Muscle of arm (tissue), 1 donor: ENCODE measurements at regions not wholly inside any gene's neighbourhood (a gene's known extent, or its start where the extent isn't known, plus 50 kb on each side); places are given as distances from the start of the nearest gene placed in this dataset.

Experiments used
- DNase-seq: peaks from one replicate; pipeline ENCODE4 v3.0.0-alpha.2; 2013

DNA sequence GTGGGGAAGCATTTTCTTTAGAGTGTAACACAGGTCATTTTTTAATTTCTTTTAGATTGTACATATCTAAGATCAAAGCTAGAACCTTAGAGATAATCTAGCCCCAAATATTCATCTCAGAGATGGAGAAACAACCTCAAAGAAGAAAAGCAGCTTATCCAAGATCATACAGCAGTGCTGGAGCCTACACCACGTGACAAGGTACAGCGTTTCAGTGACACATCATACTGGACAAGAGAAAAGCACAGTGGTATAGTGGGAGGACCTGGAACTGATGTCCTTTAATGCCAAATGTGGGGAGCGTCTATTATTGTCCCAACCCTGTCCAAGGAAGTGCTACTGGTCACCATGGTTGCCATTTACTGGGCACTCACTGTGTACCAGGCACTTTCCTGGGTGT, 445.8 kb downstream of the RPS24 start:
- DNase-seq: no peak

DNA sequence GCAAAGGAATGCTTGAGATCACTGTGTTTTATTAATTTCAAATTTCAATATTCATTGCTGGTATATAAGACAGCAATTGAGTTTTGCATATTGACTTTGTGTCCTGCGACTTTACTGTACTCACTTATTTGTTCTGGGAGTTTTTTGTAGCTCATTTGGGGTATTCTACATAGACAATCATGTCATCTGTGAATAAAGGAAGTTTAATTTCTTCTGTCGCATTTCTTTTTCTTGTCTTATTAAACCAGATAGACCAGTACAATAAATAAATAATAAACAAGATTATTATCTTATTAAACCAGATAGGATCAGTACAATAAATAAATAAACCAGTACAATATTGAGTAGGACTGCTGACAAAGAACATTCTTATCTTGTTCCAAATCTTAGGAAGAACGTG, 448.2 kb downstream of the RPS24 start:
- DNase-seq: no peak

DNA sequence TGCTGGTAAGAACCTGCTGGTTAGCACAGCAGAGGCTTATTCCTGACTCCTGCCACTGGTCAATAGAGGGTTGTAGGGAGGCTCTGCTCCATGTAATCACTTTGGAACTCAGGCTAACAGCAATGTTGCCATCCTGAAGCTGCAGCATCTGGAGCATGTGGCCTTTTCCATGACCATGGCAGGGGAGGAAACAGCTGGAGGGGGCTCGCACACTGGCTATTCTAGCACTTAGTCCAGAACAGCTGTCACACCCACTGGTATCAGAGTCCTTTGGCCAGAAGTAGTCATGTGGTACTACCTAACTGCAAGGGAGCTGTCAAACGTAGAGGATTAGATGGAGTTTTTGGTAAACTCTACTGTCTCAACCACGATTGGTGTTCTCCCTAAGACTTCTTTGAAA, 450.0 kb downstream of the RPS24 start:
- no peak for DNase-seq

DNA sequence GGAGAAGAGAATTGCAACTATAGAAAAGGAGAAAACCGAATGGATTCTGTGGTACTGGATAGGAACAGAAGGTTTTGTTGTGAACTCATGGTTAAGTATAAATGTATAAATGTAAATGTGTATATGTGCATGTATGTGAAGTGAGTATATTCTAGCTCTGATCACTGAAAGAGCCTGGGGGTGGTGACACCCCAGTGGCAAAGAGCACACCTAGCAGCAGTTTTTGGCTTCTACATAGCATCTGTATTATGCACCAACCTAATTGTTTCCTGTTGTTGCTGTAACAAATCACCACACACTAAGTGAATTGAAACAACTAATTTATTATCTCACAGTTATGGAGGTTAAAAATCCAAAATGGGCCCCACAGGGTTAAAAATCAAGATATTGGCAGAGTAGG, 455.4 kb downstream of the RPS24 start:
- no peak for DNase-seq

DNA sequence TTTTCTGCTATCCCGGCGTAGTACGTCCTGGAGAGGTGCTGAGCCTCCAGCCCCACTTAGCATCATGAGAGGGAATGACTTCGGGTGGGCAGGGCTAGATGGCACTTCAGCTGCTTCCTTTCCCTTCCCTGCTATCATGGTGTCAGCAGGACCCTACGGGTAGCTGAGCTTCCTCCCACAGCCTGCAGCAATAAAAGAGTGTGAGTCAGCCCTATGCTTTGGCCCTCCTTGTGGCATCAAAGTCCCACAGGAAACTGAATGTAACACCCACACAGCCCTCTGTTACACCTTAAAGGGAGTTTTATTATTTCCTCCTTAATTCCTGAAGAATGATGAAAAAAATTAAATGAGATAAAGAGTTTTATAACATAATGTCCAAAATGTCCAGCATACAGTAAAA, 458.1 kb downstream of the RPS24 start:
- DNase-seq: no peak

DNA sequence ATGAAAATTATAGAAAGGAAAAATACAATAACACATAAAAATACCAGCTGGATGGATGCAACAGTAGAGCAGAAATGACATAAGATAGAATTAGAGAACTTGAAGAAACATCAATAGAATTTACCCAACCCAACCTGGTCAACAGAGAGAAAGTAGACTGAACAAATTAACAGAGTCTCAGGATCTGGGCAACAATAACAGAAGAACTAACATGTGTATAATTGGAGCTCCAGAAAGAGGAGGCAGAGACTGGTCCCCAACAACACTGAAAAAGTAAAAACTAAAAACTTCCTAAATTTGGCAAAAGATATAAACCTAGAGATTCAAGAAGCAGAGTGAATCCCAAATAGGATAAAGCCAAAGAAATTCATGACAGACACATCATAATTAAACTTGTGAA, 458.8 kb downstream of the RPS24 start:
- DNase-seq: no peak

DNA sequence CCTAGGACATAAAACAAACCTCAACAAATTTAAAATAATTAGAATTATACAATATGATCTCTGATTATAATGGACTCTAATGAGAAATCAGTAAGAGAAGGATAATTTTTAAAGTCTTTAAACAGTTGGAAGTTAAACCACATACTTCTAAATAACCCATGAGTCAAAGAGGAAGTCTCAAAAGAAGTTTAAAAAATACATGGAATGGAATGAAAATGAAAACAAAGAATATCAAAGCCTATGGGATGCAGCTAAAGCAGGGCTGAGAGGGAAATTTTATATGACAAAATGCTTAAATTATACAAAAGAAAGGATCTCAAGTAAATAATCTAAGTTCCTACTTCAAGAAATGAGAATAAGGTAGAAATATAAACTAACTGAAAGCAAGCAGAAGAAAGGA, 460.5 kb downstream of the RPS24 start:
- DNase-seq: no peak

DNA sequence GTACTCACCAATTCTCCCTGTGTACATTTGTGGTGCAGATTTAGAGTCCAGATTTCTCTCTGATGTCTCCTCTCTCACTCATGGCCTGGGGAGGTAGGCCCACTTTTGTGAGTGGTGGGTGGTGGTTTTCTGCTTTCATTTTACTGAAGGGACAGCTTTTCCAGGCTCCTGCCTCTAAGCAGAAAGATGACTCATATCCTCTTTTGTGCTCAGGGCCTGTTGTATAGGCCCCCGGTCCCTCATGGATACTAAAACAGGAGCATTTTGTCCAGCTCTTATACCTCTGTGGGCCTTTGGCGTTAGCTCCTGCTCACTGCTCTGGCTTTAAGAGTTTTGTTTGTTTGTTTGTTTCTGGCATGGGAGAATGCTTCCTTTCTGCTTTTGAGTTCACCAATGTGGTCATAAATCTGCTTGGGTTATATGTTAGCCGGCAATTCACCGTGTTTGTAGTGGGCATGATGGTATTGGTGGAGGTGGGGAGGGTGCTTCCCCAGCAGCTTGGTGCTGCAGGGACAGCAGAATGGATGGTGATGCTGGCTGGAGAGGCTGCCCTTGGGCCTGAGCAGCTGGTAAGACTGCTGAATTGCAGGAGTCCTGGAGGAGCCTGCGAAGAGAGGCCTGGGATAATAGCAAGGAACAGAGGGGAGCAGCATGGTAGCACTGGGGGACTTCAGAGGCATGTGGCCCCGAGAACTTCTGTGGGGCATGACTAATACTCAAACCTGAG, 468.7 kb downstream of the RPS24 start:
- DNase-seq: no peak

DNA sequence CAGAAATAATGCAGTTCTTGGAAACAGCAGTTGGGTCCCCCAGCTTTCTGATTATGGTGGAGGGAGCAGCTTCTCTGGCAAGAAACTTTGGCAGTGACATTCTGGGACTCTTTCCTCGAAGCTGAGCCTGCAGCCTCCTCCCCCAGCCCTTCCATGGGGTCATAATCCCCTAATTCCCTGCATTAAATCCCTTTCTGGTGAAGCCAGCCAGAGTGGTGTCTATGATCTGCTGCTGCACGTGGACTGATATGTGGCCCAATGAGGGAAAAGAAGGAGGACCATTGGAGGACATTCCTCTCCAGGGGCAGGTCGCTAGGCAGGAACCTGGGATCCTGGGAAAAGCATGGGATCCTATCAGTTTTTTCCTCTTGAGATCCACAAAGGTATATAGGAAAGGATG, 470.5 kb downstream of the RPS24 start:
- no peak for DNase-seq

DNA sequence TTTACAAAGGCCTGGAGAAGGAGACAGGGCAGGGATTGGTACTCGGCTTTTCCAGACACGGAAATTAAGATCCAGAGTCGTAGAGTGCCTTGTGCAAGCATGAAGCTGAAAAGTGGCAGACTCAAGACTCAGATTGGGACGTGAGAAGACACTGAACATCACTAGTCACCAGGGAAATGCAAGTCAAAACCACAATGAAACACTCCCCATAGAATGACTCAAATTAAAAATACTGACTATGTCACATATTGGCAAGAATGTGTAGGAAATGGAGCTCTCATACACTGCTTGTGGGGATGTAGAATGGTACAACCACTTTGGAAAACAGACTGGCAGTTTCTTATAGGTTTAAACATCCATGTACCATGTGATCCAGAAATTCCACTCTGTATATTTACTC, 472.0 kb downstream of the RPS24 start:
- DNase-seq: no peak

DNA sequence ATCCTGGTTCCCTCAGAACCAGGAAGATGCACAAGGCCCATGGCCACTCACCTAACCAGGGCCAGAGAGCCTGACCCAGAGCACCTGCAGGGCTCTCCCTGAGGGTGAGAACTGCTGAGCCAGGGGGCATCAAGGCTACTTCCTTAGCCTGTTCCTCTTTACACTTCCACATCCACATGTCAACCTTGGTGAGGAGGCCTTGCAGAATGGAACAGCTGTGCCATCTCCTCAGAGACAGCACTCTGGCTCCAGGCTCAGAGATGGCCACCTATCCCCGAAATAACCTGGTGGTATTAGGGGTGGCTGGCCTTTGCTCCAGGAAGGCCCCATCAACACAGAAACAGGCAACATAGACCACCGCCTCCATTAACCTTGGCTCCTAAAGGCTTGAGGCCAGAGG, 473.0 kb downstream of the RPS24 start:
- DNase-seq: no peak

DNA sequence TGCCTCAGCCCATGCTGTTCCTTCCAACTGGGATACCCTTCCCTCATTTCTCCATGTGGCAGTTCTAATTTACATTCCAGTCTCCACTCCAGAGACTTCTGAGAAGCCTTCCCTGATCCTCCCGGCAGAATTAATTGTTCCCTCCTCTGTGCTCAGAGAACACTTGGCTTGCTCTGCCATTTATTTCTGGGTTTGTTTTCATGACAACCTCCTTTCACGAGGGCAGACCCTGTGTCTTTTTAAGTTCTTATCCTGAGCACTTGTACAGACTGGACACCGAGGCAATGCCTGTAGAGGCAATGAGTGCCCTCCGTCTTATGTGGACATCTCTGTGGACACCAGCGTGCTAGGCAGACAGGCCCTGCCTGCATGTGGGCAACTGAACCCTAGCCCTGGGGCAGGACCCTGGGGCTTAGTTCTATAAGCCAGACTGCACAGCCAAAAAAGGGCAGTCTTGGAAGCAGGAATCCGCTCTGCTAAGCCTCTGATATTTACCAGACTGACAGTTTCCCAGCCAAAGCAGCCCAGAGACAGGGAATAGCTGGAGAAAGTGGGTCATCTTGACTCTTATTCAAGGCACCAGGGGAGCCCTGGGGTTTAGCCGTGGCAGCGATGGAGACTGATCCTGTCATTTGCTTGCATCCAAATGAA, 474.0 kb downstream of the RPS24 start:
- no peak for DNase-seq

DNA sequence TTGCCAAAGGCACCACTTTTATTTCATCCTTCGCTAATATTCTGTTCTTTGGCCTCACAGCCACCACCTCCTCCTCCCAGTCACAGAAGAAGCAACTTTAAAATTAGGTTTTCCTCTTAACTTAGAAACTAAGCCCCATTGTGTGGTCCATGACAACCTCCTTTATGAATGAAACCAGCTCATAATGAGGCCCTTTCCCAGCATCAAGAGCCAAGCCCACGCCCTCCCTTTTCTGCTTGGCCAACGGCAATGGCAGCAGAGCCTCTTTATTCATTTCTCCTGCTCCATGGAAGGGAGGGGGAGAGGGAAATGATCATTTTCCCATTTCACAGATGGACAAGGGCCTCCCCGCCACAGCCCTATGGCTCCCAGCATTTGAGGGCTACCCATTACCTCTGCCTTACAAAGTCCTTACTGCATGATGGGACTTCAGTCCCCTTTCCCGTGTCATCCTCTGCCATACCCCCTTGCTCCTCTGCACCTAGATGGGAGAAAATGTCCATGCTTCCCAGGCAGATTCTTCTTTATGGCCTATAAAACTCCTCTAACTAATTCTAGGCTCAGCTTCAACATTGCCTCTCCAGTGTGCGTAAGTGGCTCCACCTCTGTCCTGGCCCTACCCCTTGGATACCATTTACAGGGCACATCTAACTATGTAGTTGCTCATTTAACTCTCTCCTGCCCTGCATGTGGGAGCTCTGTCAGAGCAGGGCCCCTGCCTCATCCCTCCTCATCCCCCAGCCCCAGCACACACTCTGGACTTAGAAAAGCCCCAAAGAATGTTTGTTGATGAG, 475.5 kb downstream of the RPS24 start:
- no peak for DNase-seq

DNA sequence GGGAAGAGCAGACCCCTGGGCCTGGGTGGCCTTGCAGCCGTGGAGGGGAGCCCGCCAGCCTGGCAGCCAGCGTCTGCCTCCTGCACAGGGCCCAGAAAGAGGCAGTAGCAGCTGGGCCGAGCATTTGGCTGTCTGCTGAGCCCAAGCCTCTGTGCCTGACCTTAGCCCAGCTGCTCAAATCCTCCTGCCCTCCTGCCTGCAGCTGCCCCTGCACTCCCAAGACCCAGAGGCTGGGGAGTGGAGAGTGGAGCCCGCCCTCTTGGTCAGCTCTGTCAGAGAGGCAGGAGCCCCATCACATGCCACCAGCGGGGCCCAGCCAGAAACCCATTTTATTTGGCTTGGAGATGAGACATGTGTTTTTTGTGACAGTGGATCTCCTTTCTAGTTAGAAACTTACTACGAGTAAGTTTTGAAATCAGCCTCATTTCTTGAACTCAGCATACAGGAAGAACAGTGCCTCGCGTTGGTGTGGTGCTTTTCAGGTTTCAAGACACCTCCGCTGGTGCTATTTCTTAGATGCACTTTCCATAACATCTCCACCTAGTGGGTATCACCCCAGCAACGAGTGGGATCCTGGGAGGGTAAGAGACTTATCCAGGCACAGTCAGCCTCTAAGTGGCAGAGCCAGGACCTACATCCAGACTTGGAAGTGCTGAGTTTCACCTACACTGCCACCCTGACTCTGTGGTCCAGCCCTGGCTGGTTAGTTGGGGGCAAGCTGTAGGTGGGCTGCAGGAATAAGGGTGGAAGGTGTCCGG, 477.1 kb downstream of the RPS24 start:
- peak; percentile 32 for DNase-seq

DNA sequence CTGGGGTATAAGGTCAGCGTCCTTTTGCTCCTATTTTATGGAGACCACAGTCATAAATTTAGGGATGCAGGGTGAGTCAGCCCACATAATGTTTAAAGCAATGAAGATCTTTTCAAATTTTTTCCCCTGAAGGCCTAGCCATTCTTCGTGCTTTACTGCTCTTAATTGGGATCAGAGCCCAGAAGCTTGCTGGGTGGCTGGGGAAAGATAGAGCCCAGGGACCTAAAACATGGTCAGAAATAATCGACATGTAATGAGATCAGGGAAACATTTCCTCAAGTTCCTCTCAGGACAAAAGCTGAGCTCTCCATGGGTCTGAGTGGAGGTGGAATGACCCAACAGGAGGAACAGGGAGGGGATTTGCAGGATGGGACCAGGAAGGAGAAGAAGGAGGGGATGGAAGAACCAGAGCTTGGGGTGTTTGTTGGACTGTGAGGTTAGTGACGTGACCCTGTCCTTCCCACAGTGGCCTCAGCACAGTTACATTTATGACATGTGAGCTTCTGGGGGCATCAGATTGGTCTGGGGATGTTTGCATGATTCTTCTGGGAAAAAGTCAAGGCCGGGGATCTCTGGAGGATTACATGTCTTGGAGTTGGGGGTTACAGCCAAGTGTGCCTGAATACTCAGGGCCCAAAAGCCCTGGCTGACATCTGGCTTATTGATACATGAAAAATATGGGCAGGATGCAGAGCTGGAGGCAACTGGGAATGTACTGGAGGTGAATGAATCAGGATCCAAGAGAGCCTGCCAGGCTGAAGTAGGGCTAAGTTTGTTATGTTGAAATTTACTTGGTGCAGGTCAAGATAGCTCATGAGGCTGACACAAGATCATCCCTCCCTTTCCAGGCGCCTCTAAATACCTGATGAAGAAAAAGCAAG, 477.9 kb downstream of the RPS24 start:
- DNase-seq: no peak

DNA sequence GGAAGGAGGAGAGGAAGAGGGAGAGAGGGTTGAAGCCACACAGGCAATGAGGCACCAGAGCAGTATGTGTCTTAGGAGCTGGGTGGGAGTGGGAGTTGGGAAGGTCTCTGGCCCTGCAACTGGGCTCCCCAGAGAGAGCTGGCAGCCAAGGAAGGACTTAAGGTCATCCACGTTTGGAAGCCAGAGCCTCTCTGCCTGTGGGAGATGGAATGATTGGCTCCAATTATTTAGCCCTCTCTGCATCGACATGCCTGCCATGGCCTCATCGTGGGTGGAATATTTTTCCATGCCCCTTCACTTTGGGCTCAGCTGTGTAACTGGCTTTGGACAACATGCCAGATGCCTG, 478.5 kb downstream of the RPS24 start:
- DNase-seq: no peak

DNA sequence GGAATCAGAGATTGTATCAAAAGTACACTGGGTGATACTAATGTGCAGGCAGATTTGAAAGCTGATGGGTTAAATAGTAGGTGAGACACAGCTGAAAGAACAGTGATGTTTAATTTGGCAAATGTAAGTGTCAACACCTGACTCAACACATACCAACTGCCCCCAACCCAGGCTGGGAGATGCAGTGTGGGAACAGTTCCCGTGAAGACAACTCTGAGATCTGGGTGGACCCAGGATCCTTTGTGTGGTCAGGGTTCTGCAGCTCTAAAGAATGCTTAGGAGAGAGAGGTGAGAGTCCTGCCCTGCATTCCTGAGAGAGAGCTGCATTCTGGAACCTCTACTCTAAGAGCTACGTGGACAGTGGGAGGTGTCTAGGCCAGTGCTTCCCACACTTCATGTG, 479.7 kb downstream of the RPS24 start:
- DNase-seq: no peak

DNA sequence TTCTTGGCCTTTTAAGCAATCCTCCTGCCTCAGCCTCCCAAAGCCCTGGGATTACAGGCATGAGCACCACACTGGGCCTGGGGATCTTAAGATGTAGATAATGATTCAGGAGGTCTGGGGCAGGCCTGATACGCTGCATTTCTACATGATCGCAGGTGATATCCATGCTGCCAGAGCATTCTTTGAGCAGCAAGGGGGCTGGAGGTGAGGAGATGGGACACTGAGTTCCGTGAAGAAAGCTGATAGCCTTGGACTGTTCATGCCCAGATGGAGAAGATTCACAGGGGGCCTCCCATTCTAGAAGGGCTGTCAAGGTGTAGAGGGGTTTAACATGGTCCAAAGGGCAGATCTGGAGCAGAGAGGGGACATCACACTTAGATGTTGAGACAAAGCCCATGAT, 480.3 kb downstream of the RPS24 start:
- no peak for DNase-seq

DNA sequence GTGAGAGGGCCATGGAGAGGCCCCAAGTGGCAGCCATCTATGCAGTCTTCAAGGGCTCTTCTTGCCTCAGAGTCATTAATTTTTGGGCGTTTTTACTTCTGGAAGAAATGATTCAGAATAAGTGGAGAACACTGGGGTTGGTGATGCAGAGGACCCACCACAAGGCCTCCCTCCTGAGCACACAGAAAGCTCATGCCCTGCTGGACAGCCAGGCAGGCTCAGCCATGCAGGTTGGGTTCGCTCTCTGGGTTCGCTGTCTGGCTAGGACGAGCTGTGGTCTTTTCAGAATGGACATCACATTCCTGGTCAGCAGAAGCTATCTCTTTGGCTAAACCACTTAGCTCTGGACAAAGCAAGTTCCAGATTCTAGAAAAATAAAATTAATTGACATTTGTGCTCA, 480.8 kb downstream of the RPS24 start:
- DNase-seq: no peak

DNA sequence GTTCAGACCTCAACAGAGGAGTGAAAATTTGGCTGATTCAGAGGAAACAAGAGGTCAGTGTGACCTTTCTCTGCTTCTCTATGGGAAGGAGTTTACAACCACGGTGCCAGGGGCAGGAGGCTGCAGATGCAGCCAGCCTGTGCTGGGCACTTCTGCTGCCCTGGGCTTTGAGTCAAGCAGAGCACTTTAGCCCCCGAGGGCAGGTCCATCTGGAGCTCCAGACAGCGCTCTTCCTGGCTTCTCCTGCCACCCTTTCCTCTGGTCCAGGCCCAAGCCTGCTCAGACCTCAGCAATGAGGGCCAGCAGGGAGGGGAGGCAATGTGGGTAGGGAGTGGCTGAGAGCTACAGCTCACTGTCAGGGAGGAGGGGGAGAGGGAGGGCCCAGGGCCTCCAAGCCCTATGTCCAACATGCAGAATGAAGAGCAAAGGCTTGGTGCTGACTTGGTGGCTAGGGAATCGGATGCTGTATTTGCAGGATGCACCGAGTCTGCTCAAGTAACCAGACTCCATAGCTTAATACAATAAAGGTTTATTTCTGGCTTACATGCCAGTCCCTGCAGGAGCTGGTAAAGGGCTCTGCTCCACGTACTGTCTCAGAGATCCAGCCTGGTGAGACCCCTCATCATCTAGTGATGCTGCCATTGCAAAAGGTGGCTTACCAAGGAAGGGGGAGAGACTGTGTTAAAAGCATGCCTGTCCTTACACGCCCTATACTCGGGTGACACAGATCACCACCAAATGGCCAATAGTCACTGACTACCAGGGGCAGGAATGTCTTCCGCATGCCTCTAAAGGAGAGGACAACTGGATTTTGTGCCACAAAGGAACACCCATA, 481.6 kb downstream of the RPS24 start:
- peak; percentile 22 for DNase-seq

DNA sequence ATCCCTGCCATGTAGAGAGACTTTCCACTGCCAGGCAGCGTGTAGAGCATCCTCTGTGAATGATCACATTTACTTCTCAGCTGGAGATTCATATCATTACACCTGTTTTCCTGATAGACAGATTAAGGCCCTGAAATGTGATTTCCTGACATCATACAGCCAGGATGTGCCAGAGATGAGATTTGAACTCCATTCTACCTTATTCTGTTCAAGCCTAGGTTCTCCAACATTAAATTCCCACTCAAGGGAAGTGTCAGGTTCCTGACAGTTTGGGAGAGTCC, 482.1 kb downstream of the RPS24 start:
- DNase-seq: no peak
